Endothelial cell of hepatic sinusoid (primary cell): ENCODE measurements at regions not wholly inside any gene's neighbourhood (a gene's known extent, or its start where the extent isn't known, plus 50 kb on each side); places are given as distances from the start of the nearest gene placed in this dataset.

Source experiments
- in situ Hi-C: cut with HindIII; loops from 2 replicates; pipeline ENCODE4 v1.10.0; 2017; ENCODE audit warnings: low sequenced_read_pairs

DNA sequence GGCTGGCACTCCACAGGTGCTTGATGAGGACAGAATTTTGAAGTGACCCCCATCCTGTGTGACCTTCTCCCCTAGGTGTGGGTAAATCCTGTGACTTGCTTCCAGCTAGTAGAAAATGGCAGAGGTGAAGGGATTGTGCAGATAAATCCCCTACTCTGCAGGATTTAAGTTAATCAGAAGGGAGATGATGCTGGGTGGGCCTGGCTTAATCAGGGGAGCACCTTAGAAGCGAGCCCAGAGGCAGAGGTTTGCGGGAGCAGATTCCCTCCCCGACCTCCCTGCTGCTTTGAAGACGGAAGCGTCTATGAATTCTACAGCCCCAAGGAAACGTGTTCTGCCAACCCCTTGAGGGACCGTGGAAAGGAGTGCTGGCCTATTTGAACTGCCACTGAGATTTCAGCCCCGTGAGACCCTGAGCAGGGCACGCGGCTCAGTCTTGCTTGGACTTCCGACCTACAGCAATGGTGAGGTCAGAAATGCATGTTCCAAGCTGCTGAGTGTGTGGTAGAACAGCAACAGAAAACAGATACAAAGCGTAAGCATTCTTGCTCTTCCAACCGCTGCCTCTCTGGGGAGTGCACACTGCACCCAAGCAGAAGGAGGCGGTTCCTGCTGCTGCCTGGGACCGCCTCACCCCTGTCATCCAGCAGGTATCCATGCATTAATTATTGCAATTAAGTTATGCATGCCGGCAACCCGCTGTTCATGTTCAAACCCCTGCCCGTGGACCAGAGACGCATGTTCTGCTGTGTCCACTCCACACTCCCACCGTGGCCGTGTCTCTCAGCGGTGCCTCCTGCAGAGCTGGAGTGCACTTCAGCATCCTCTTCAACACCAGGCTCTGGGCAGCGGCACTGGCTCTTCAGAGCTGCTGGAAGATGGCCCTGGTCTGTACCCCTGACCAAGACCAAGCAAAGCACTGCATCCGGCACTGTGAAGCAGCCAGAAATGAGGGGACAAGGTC is 54.6 kb upstream of the RXRA start:
- in situ Hi-C loops: no loop called here

DNA sequence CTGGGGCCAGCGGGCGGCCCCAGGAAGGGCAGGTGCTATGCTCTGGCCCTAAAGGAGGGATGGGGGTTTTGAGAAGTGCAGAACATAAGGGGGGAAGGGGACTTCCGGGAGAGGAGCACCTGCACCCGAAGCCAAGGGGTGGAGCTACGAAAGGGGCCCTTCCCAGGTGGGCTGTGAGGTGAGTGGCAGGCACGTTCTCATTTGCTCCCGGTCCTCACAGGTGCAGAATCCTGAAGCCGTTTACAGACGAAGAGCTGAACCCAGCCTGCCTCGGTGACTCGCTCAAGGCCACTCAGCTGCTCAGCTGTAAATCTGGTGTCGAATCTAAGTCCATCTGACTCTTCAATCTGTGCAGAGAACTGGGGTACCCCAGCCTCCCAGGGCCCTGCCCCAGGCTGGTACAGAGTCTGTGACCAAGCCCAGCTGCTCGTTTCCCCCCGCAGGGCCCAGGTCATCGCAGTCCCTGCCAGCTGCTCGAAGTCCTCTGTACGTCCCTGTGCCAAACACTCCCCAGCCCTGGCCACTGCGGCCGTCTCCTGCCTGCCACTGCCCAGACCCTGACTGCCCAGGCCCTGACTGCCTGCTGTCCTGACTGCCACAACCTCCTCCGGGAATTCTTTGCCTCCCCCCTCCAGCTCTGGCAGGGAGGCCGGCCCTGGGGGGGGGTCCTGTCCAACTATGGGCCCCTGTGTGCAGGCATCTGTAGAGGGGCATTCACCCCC is 53.8 kb upstream of the RXRA start:
- in situ Hi-C loops: no loop called here

DNA sequence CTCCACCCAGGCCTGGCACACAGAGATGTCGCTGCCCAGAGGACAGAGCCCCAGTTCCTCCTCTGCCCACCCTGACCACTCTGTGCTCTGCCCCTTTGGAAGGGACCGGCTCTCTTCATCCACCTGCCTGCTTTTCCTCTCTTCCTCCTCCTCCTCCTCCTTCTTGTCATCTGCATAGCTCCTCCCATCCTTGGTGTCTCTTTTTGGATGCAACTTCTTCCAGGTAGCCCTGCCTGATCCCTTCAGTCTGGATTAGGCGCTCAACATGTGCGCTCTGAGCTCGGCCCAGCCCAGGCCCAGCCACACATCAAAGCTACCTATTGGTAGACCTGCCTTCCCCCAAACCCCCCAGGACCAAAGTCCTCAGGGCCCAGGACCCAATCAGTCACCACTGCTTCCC is 52.6 kb upstream of the RXRA start:
- in situ Hi-C loops: no loop called here

DNA sequence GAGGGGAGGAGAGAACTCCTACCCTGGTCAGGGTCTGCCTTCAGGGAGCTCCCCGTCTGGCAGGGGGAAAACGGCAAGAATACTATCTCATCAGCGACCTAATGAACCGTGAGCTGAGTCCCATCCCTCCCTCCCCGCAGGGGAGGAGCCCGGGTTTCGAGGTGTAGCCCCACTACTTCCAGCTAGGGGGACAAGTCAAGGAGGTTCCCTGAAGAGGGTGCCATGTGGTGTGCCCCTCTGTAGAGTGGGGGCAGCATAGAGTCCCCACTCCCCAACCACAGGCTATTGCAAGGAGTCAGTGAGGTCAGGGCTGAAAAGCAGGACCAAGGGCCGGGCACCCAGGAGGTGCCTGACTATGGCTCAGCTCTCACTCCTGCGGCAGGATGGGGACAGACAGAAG is 50.9 kb upstream of the RXRA start:
- in situ Hi-C loops: no loop called here

DNA sequence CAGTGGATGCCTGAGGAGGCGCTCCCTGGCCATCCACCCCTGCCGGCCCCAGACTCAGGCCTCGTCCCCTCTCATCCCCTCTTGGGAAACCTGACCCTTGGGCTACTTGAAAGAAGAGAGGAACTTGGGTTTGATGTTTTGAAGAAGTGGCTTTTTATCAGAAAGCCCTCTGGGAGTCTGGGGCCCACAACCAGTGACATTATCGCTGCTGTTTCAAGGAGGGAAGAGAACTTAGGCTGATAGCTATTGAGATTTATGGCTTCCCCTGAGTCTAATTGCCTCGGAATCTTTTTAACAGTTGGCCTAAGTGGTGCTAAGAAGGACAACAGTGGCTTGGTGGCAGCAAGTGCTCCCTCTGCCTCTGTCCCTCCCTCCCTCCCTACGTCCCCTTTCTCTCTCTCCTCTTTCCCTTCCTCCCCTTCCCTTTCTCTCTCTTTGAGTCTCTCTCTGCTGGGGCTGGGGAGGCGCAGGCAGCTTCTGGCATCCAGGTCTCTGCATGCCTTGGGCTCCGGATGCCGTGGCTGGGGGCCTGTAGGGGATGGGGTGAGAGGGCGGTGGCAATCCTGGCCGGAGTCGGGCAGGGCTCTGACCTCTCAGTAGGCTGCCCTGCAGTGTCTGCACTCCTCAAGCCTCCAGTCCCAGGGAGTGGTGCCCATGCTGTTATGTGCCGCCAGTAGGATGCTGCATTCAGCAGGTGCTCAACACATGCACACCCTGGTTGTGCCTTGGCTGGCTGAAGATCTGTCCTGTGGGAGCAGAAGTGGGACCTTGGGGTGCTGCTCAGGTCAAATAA is 49.6 kb upstream of the RXRA start:
- in situ Hi-C loops: no loop called here
